Mesenteric fat pad (tissue), 1 donor: ENCODE measurements at regions not wholly inside any gene's neighbourhood (a gene's known extent, or its start where the extent isn't known, plus 50 kb on each side); places are given as distances from the start of the nearest gene placed in this dataset. TPM values are rescaled to one million over a fixed set of nuclear protein-coding genes. Genes with fewer than 3 reads are reported as not detected.

Source experiments
- DNase-seq: peaks from one replicate; pipeline ENCODE4 v3.0.0-alpha.2; 2020; ENCODE audit warnings: low spot score
- microRNA-seq: library from miRNA; unstranded; fragments of <30 nt; microRNA quantifications from one replicate; pipeline ENCODE4 v1.2.0, GENCODE V29; 2020; ENCODE audit warnings: borderline number of aligned reads
- donor health status: DM: yes; HTN: yes; CAD: no.

GRCh38 chr11:70951139-70951804 is 301.1 kb downstream of the SHANK2 start:
- DNase-seq, result no peak

DNA sequence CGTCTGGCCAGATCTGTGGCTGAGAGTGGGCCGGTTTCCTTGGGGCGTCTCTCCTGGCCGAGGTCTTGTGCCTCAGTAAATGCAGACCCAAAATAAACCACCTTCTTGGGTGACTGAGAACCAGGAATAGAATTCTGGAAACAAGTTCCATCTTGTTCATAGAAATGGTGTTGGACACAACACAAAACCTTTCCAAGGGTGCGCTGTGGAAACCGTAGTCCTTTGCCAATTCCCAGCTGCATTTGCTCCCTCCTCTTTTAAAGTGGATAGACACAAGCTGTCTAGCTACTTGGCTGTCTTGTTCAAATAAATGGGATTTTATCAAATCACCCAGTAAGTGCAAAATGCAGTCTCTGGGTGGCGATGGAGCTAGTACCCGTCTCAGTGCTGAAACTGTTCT is 300.2 kb downstream of the SHANK2 start:
- DNase-seq, result no peak

GRCh38 chr11:70953720-70954119 is 298.7 kb downstream of the SHANK2 start:
- DNase-seq, result no peak

- DNase-seq, result no peak
These were observed 297.9 kb downstream of the SHANK2 start for GRCh38 chr11:70954471-70954870.

Small RNA genes in the stretch of these regions (microRNA-seq; reads per million reads assigned to microRNA genes)
- not detected for gene MIR3664
